Activated T-helper 2 cell treated with anti-CD3 and anti-CD28 coated beads, Interferon-gamma antibody, Interleukin-2, Interleukin-4, amounts not matched to agents 10 μg/mL and 5 μg/mL and 100 μg/mL, durations not matched to agents 14 hours and 24 hours and 36 hours (primary cell): ENCODE measurements at regions not wholly inside any gene's neighbourhood (a gene's known extent, or its start where the extent isn't known, plus 50 kb on each side); places are given as distances from the start of the nearest gene placed in this dataset.

Experiments used
- DNase-seq: peaks from one replicate; pipeline ENCODE4 v3.0.0; 2021; ENCODE audit warnings: low spot score
- H3K27ac Mint-ChIP-seq: one replicate; pipeline ENCODE4 v1.8.0; 2021; ENCODE audit warnings: mixed read lengths
- H3K27me3 Mint-ChIP-seq: one replicate; pipeline ENCODE4 v1.8.0; 2021; ENCODE audit warnings: low read depth, mixed read lengths
- H3K36me3 Mint-ChIP-seq: one replicate; pipeline ENCODE4 v1.8.0; 2021; ENCODE audit warnings: low read depth, mixed read lengths
- H3K4me1 Mint-ChIP-seq: one replicate; pipeline ENCODE4 v1.8.0; 2021; ENCODE audit warnings: low read depth, mixed read lengths
- H3K4me3 Mint-ChIP-seq: one replicate; pipeline ENCODE4 v1.8.0; 2021; ENCODE audit warnings: low read depth, mild to moderate bottlenecking, moderate library complexity, mixed read lengths
- H3K9me3 Mint-ChIP-seq: one replicate; pipeline ENCODE4 v1.8.0; 2021; ENCODE audit warnings: mixed read lengths
- intact Hi-C: fragments of 100-400 bp; cut with micrococcal nuclease; formaldehyde crosslinking; loops from one replicate; pipeline ENCODE4 v1.15.1; 2023

- Mint-ChIP-seq H3K27me3 (no peaks in the 10 kb centered on the region), H3K27ac (no peak overlapping the region), H3K4me1 (no peaks in the 10 kb centered on the region), H3K9me3 (peaks cover 3% of the 10 kb centered on the region), H3K4me3 (no peak overlapping the region), H3K36me3 (no peaks in the 10 kb centered on the region)
- intact Hi-C loops, result no loop called here
- DNase-seq, result no peak
These were observed 244.8 kb upstream of the PROX1 start for GRCh38 chr1:213742992-213743391.

- Mint-ChIP-seq H3K4me1 (no peaks in the 10 kb centered on the region), H3K27ac (no peak overlapping the region), H3K4me3 (no peak overlapping the region), H3K36me3 (no peaks in the 10 kb centered on the region), H3K9me3 (peaks cover 3% of the 10 kb centered on the region), H3K27me3 (no peaks in the 10 kb centered on the region)
- intact Hi-C loops, result no loop called here
- DNase-seq, result no peak
These were observed 243.0 kb upstream of the PROX1 start for GRCh38 chr1:213744780-213745179.

- Mint-ChIP-seq H3K27me3 (no peaks in the 10 kb centered on the region), H3K4me3 (no peak overlapping the region), H3K9me3 (peaks cover 3% of the 10 kb centered on the region), H3K27ac (no peak overlapping the region), H3K36me3 (no peaks in the 10 kb centered on the region), H3K4me1 (no peaks in the 10 kb centered on the region)
- intact Hi-C loops, result no loop called here
- no peak for DNase-seq
These were observed 242.3 kb upstream of the PROX1 start for GRCh38 chr1:213745451-213745850.

GRCh38 chr1:213749558-213749957 is 238.2 kb upstream of the PROX1 start:
- Mint-ChIP-seq H3K9me3 (no peaks in the 10 kb centered on the region), H3K36me3 (no peaks in the 10 kb centered on the region), H3K27ac (no peak overlapping the region), H3K4me3 (no peak overlapping the region), H3K27me3 (no peaks in the 10 kb centered on the region), H3K4me1 (no peaks in the 10 kb centered on the region)
- no peak for DNase-seq
- intact Hi-C loops, result no loop called here

- no peaks in the 10 kb centered on the region for H3K36me3 Mint-ChIP-seq
- H3K9me3 Mint-ChIP-seq, result no peaks in the 10 kb centered on the region
- no peak overlapping the region for H3K27ac Mint-ChIP-seq
- no peaks in the 10 kb centered on the region for H3K27me3 Mint-ChIP-seq
- no peak for DNase-seq
- H3K4me3 Mint-ChIP-seq, result no peak overlapping the region
- intact Hi-C loops, result no loop called here
- H3K4me1 Mint-ChIP-seq, result no peaks in the 10 kb centered on the region
These were observed 237.3 kb upstream of the PROX1 start for GRCh38 chr1:213750231-213751063.

- H3K4me3 Mint-ChIP-seq, result no peak overlapping the region
- intact Hi-C loops, result no loop called here
- no peaks in the 10 kb centered on the region for H3K9me3 Mint-ChIP-seq
- no peaks in the 10 kb centered on the region for H3K4me1 Mint-ChIP-seq
- H3K27me3 Mint-ChIP-seq, result no peaks in the 10 kb centered on the region
- H3K27ac Mint-ChIP-seq, result no peak overlapping the region
- no peaks in the 10 kb centered on the region for H3K36me3 Mint-ChIP-seq
- no peak for DNase-seq
These were observed 236.7 kb upstream of the PROX1 start for GRCh38 chr1:213751064-213751397.

- H3K9me3 Mint-ChIP-seq, result no peaks in the 10 kb centered on the region
- no peaks in the 10 kb centered on the region for H3K36me3 Mint-ChIP-seq
- peaks cover 7% of the 10 kb centered on the region for H3K4me1 Mint-ChIP-seq
- H3K4me3 Mint-ChIP-seq, result no peak overlapping the region
- H3K27ac Mint-ChIP-seq, result no peak overlapping the region
- peaks cover 2% of the 10 kb centered on the region for H3K27me3 Mint-ChIP-seq
- intact Hi-C loops, result no loop called here
- no peak for DNase-seq
These were observed 228.2 kb upstream of the PROX1 start for GRCh38 chr1:213759359-213760181.

- peaks cover 7% of the 10 kb centered on the region for H3K4me1 Mint-ChIP-seq
- no peaks in the 10 kb centered on the region for H3K36me3 Mint-ChIP-seq
- H3K4me3 Mint-ChIP-seq, result no peak overlapping the region
- no peak overlapping the region for H3K27ac Mint-ChIP-seq
- peaks cover 2% of the 10 kb centered on the region for H3K27me3 Mint-ChIP-seq
- peak; percentile 11 for DNase-seq
- no peaks in the 10 kb centered on the region for H3K9me3 Mint-ChIP-seq
- intact Hi-C loops, result no loop called here
These were observed 225.8 kb upstream of the PROX1 start for GRCh38 chr1:213761845-213762407.

GRCh38 chr1:213767683-213768082 is 220.1 kb upstream of the PROX1 start:
- DNase-seq, result no peak
- H3K27me3 Mint-ChIP-seq, result peaks cover 3% of the 10 kb centered on the region
- H3K36me3 Mint-ChIP-seq, result no peaks in the 10 kb centered on the region
- no peaks in the 10 kb centered on the region for H3K9me3 Mint-ChIP-seq
- intact Hi-C loops, result no loop called here
- H3K27ac Mint-ChIP-seq, result no peak overlapping the region
- no peaks in the 10 kb centered on the region for H3K4me1 Mint-ChIP-seq
- H3K4me3 Mint-ChIP-seq, result no peak overlapping the region

GRCh38 chr1:213772128-213773063 is 215.4 kb upstream of the PROX1 start:
- intact Hi-C loops, result no loop called here
- no peak overlapping the region for H3K27ac Mint-ChIP-seq
- no peaks in the 10 kb centered on the region for H3K9me3 Mint-ChIP-seq
- no peaks in the 10 kb centered on the region for H3K4me1 Mint-ChIP-seq
- H3K36me3 Mint-ChIP-seq, result no peaks in the 10 kb centered on the region
- DNase-seq, result no peak
- H3K27me3 Mint-ChIP-seq, result peaks cover 3% of the 10 kb centered on the region
- H3K4me3 Mint-ChIP-seq, result no peak overlapping the region

GRCh38 chr1:213773975-213774374 is 213.8 kb upstream of the PROX1 start:
- H3K4me1 Mint-ChIP-seq, result no peaks in the 10 kb centered on the region
- intact Hi-C loops, result no loop called here
- no peaks in the 10 kb centered on the region for H3K36me3 Mint-ChIP-seq
- no peak for DNase-seq
- no peak overlapping the region for H3K4me3 Mint-ChIP-seq
- H3K27ac Mint-ChIP-seq, result no peak overlapping the region
- H3K27me3 Mint-ChIP-seq, result peaks cover 3% of the 10 kb centered on the region
- H3K9me3 Mint-ChIP-seq, result no peaks in the 10 kb centered on the region

GRCh38 chr1:213776969-213777368 is 210.8 kb upstream of the PROX1 start:
- Mint-ChIP-seq H3K27me3 (no peaks in the 10 kb centered on the region), H3K4me3 (no peak overlapping the region), H3K27ac (no peak overlapping the region), H3K4me1 (no peaks in the 10 kb centered on the region), H3K9me3 (no peaks in the 10 kb centered on the region), H3K36me3 (no peaks in the 10 kb centered on the region)
- DNase-seq, result no peak
- intact Hi-C loops, result no loop called here
